ENCODE measurements at regions not wholly inside any gene's neighbourhood (a gene's known extent, or its start where the extent isn't known, plus 50 kb on each side); places are given as distances from the start of the nearest gene placed in this dataset.

GRCh38 chrX:96481831-96482230 is 202.8 kb upstream of the DIAPH2 start:
- TF ChIP-seq SIX1 (CRISPR knock-in tag; IDR thresholded peaks at IDR 0.05; ENCODE audit: borderline replicate concordance) = no peak
- TF ChIP-seq ZNF609 (CRISPR knock-in tag; IDR thresholded peaks at IDR 0.05; ENCODE audit: borderline replicate concordance) = no peak
- no peak for TF ChIP-seq ARID3A (IDR thresholded peaks at IDR 0.05; ENCODE audit: low read depth, low read length)
- TF ChIP-seq CTCF (CRISPR knock-in tag; IDR thresholded peaks at IDR 0.05) = no peak
- TF ChIP-seq BCLAF1 (IDR thresholded peaks at IDR 0.05) = no peak
- no peak for TF ChIP-seq CBX2 (IDR thresholded peaks at IDR 0.05; ENCODE audit: low read depth, low read length)
- no peak for TF ChIP-seq CBX2 (CRISPR knock-in tag; IDR thresholded peaks at IDR 0.05; ENCODE audit: low read depth)
- no peak for TF ChIP-seq PRMT3 (CRISPR knock-in tag; IDR thresholded peaks at IDR 0.05; ENCODE audit: borderline replicate concordance, low read depth)
- no peak for TF ChIP-seq ZNF883 (CRISPR knock-in tag; IDR thresholded peaks at IDR 0.05; ENCODE audit: not compliant biosample characterization)
- TF ChIP-seq ATF2 (CRISPR knock-in tag; IDR thresholded peaks at IDR 0.05) = no peak
- TF ChIP-seq YEATS2 (CRISPR knock-in tag; IDR thresholded peaks at IDR 0.05; ENCODE audit: borderline replicate concordance) = no peak
- no peak for TF ChIP-seq USF2 (IDR thresholded peaks at IDR 0.05; ENCODE audit: low read depth, low read length)
- no peak for TF ChIP-seq USF2 (CRISPR knock-in tag; IDR thresholded peaks at IDR 0.05; ENCODE audit: borderline replicate concordance)
- no peak for TF ChIP-seq PBX3 (CRISPR knock-in tag; IDR thresholded peaks at IDR 0.05; ENCODE audit: borderline replicate concordance)
